Rectal smooth muscle tissue (tissue), 1 donor: ENCODE measurements at regions not wholly inside any gene's neighbourhood (a gene's known extent, or its start where the extent isn't known, plus 50 kb on each side); places are given as distances from the start of the nearest gene placed in this dataset.

ENCODE experiments used
- H3K27ac ChIP-seq: one replicate; pipeline ENCODE4 v1.7.0; 2013; ENCODE audit warnings: low read depth, low read length, inconsistent platforms
- H3K27me3 ChIP-seq: one replicate; pipeline ENCODE4 v1.7.0; 2013; ENCODE audit warnings: low read length; ENCODE audit not compliant: control insufficient read depth, insufficient read depth
- H3K36me3 ChIP-seq: one replicate; pipeline ENCODE4 v1.7.0; 2013; ENCODE audit warnings: low read length; ENCODE audit not compliant: control insufficient read depth, insufficient read depth
- H3K4me1 ChIP-seq: one replicate; pipeline ENCODE4 v1.7.0; 2013; ENCODE audit warnings: low read length; ENCODE audit not compliant: control insufficient read depth, insufficient read depth
- H3K4me3 ChIP-seq: one replicate; pipeline ENCODE4 v1.7.0; 2013; ENCODE audit warnings: low read length
- H3K9ac ChIP-seq: one replicate; pipeline ENCODE4 v1.7.0; 2013; ENCODE audit warnings: low read length

- Histone ChIP-seq H3K27me3 (no peaks in the 10 kb centered on the region), H3K4me1 (no peaks in the 10 kb centered on the region), H3K27ac (no peak overlapping the region), H3K9ac (no peak overlapping the region), H3K4me3 (no peak overlapping the region), H3K36me3 (no peaks in the 10 kb centered on the region)
Observed at GRCh38 chr4:97142410-97142809, 1000.9 kb downstream of the STPG2 start.

- Histone ChIP-seq H3K36me3 (no peaks in the 10 kb centered on the region), H3K9ac (no peak overlapping the region), H3K27ac (no peak overlapping the region), H3K4me3 (no peak overlapping the region), H3K4me1 (no peaks in the 10 kb centered on the region), H3K27me3 (no peaks in the 10 kb centered on the region)
Observed at GRCh38 chr4:97142893-97143292, 1000.4 kb downstream of the STPG2 start.

- H3K27ac ChIP-seq: no peak overlapping the region
- no peaks in the 10 kb centered on the region for H3K36me3 ChIP-seq
- no peak overlapping the region for H3K9ac ChIP-seq
- H3K4me3 ChIP-seq: no peak overlapping the region
- no peaks in the 10 kb centered on the region for H3K27me3 ChIP-seq
- no peaks in the 10 kb centered on the region for H3K4me1 ChIP-seq
Observed at GRCh38 chr4:97144199-97144598, 999.1 kb downstream of the STPG2 start.

GRCh38 chr4:97150966-97151365, 992.3 kb downstream of the STPG2 start:
- Histone ChIP-seq H3K9ac (no peak overlapping the region), H3K36me3 (no peaks in the 10 kb centered on the region), H3K27me3 (no peaks in the 10 kb centered on the region), H3K4me3 (no peak overlapping the region), H3K4me1 (no peaks in the 10 kb centered on the region), H3K27ac (no peak overlapping the region)

- H3K36me3 ChIP-seq: no peaks in the 10 kb centered on the region
- H3K27me3 ChIP-seq: no peaks in the 10 kb centered on the region
- H3K4me3 ChIP-seq: no peak overlapping the region
- H3K9ac ChIP-seq: no peak overlapping the region
- H3K4me1 ChIP-seq: no peaks in the 10 kb centered on the region
- H3K27ac ChIP-seq: no peak overlapping the region
Observed at GRCh38 chr4:97152149-97152548, 991.1 kb downstream of the STPG2 start.

- H3K27me3 ChIP-seq: no peaks in the 10 kb centered on the region
- no peak overlapping the region for H3K9ac ChIP-seq
- no peaks in the 10 kb centered on the region for H3K36me3 ChIP-seq
- no peaks in the 10 kb centered on the region for H3K4me1 ChIP-seq
- no peak overlapping the region for H3K4me3 ChIP-seq
- no peak overlapping the region for H3K27ac ChIP-seq
Observed at GRCh38 chr4:97153042-97153441, 990.2 kb downstream of the STPG2 start.

- Histone ChIP-seq H3K36me3 (no peaks in the 10 kb centered on the region), H3K4me3 (no peak overlapping the region), H3K27ac (no peak overlapping the region), H3K27me3 (no peaks in the 10 kb centered on the region), H3K9ac (no peak overlapping the region), H3K4me1 (no peaks in the 10 kb centered on the region)
Observed at GRCh38 chr4:97159625-97160024, 983.7 kb downstream of the STPG2 start.

GRCh38 chr4:97185233-97185632, 958.0 kb downstream of the STPG2 start:
- Histone ChIP-seq H3K9ac (no peak overlapping the region), H3K36me3 (no peaks in the 10 kb centered on the region), H3K4me1 (no peaks in the 10 kb centered on the region)

GRCh38 chr4:97197106-97197505, 946.2 kb downstream of the STPG2 start:
- Histone ChIP-seq H3K4me3 (no peak overlapping the region), H3K36me3 (no peaks in the 10 kb centered on the region), H3K27ac (no peak overlapping the region), H3K9ac (no peak overlapping the region), H3K27me3 (no peaks in the 10 kb centered on the region), H3K4me1 (no peaks in the 10 kb centered on the region)

More at GRCh38 chr4:97185233-97185632, 958.0 kb downstream of the STPG2 start:
- Histone ChIP-seq H3K27me3 (no peaks in the 10 kb centered on the region), H3K27ac (no peak overlapping the region), H3K4me3 (no peak overlapping the region)

- no peak overlapping the region for H3K27ac ChIP-seq
- no peak overlapping the region for H3K4me3 ChIP-seq
- no peak overlapping the region for H3K9ac ChIP-seq
- H3K4me1 ChIP-seq: no peaks in the 10 kb centered on the region
- no peaks in the 10 kb centered on the region for H3K27me3 ChIP-seq
- H3K36me3 ChIP-seq: no peaks in the 10 kb centered on the region
Observed at GRCh38 chr4:97208749-97209148, 934.5 kb downstream of the STPG2 start.

- no peak overlapping the region for H3K27ac ChIP-seq
- H3K4me3 ChIP-seq: no peak overlapping the region
- no peaks in the 10 kb centered on the region for H3K36me3 ChIP-seq
- H3K4me1 ChIP-seq: no peaks in the 10 kb centered on the region
- no peak overlapping the region for H3K9ac ChIP-seq
- H3K27me3 ChIP-seq: no peaks in the 10 kb centered on the region
Observed at GRCh38 chr4:97215409-97215941, 927.8 kb downstream of the STPG2 start.

- Histone ChIP-seq H3K4me1 (no peaks in the 10 kb centered on the region), H3K36me3 (no peaks in the 10 kb centered on the region), H3K4me3 (no peak overlapping the region), H3K27me3 (no peaks in the 10 kb centered on the region), H3K9ac (no peak overlapping the region), H3K27ac (no peak overlapping the region)
Observed at GRCh38 chr4:97216046-97216445, 927.2 kb downstream of the STPG2 start.

GRCh38 chr4:97235521-97235920, 907.8 kb downstream of the STPG2 start:
- H3K4me3 ChIP-seq: no peak overlapping the region
- H3K36me3 ChIP-seq: no peaks in the 10 kb centered on the region
- H3K9ac ChIP-seq: no peak overlapping the region
- H3K4me1 ChIP-seq: no peaks in the 10 kb centered on the region
- H3K27ac ChIP-seq: no peak overlapping the region
- H3K27me3 ChIP-seq: no peaks in the 10 kb centered on the region
